H1 (cell line): ENCODE measurements at regions not wholly inside any gene's neighbourhood (a gene's known extent, or its start where the extent isn't known, plus 50 kb on each side); places are given as distances from the start of the nearest gene placed in this dataset.

Experiments used
- CTCF ChIA-PET: fragments of 300-600 bp; sonication (Branson Sonifier 250); formaldehyde crosslinking; loops from one replicate; lab custom pipeline; 2021; ENCODE audit not compliant: partially characterized antibody; lab: Charles Lee
- POLR2A ChIA-PET: fragments of 300-600 bp; sonication (Branson Sonifier 250); formaldehyde crosslinking; loops from one replicate; lab custom pipeline; 2021; ENCODE audit warnings: inconsistent platforms; ENCODE audit not compliant: partially characterized antibody; lab: Charles Lee
- DNase-seq, 2 experiments: peaks; one replicate each; pipeline versions ENCODE4 v3.0.0 to v3.0.0-alpha.2; 2010 to 2022; ENCODE audit warnings: low spot score in 2 of 2, low read depth in 1 of 2, mixed read lengths in 1 of 2
- FAIRE-seq: peaks from 2 replicates; lab custom pipeline; 2011; peaks lifted over from hg19 to GRCh38; lab: Jason Lieb, UNC
- H2AFZ ChIP-seq: 2 replicates; pipeline ENCODE4 v1.8.1; 2012; ENCODE audit warnings: low read length, inconsistent platforms
- H2AK5ac ChIP-seq: 2 replicates; pipeline ENCODE4 v1.6.1; 2013; ENCODE audit warnings: low read depth, low read length
- H2BK120ac ChIP-seq: replicated peaks from 2 replicates; pipeline ENCODE3; 2013; ENCODE audit warnings: low read depth, low read length, inconsistent platforms
- H2BK12ac ChIP-seq: 2 replicates; pipeline ENCODE4 v1.6.1; 2013; ENCODE audit warnings: low read depth, low read length
- H2BK15ac ChIP-seq: 2 replicates; pipeline ENCODE4 v1.6.1; 2013; ENCODE audit warnings: low read length
- H2BK20ac ChIP-seq: 2 replicates; pipeline ENCODE4 v1.6.1; 2013; ENCODE audit warnings: low read length
- H2BK5ac ChIP-seq: 2 replicates; pipeline ENCODE4 v1.6.1; 2013; ENCODE audit warnings: low read depth, low read length
- H3K14ac ChIP-seq: 2 replicates; pipeline ENCODE4 v1.6.1; 2013; ENCODE audit warnings: inconsistent platforms; ENCODE audit not compliant: insufficient read length
- H3K18ac ChIP-seq: 2 replicates; pipeline ENCODE4 v1.6.1; 2013; ENCODE audit warnings: low read length; ENCODE audit errors: extremely low read depth
- H3K23ac ChIP-seq: 2 replicates; pipeline ENCODE4 v1.6.1; 2013; ENCODE audit warnings: inconsistent platforms; ENCODE audit not compliant: insufficient read length
- H3K23me2 ChIP-seq: 2 replicates; pipeline ENCODE4 v1.6.1; 2013; ENCODE audit warnings: low read depth, low read length
- H3K27ac ChIP-seq: 2 replicates; pipeline ENCODE4 v1.6.1; 2011; ENCODE audit warnings: low read depth, low read length, inconsistent platforms
- H3K27me3 ChIP-seq, 4 experiments: replicated peaks in 1 of 4; 1 replicate in 1 of 4; 2 replicates in 3 of 4; pipeline versions ENCODE4 v1.6.1 to v1.8.1; 2011 to 2013; ENCODE audit warnings: low read length in 3 of 4, mild to moderate bottlenecking in 3 of 4, inconsistent platforms in 2 of 4, mixed read lengths in 2 of 4, moderate library complexity in 1 of 4; ENCODE audit not compliant: control insufficient read depth in 3 of 4, insufficient read depth in 3 of 4; ENCODE audit errors: extremely low read depth in 1 of 4
- H3K36me3 ChIP-seq, 4 experiments: 2 replicates each; pipeline versions ENCODE4 v1.6.1 to v1.8.1; 2011 to 2013; ENCODE audit warnings: mild to moderate bottlenecking in 4 of 4, low read length in 3 of 4, moderate library complexity in 2 of 4, control low read depth in 1 of 4, inconsistent platforms in 1 of 4; ENCODE audit not compliant: insufficient read depth in 4 of 4, control insufficient read depth in 2 of 4
- H3K4ac ChIP-seq: replicated peaks from 2 replicates; pipeline ENCODE3; 2013; ENCODE audit warnings: low read length, low read depth, mixed read lengths, inconsistent platforms; ENCODE audit not compliant: insufficient read length
- H3K4me1 ChIP-seq, 4 experiments: replicated peaks in 1 of 4; 1 replicate in 1 of 4; 2 replicates in 3 of 4; pipeline versions ENCODE4 v1.6.1 to v1.8.1; 2011 to 2013; ENCODE audit warnings: low read length in 3 of 4, inconsistent platforms in 2 of 4, mixed read lengths in 1 of 4; ENCODE audit not compliant: insufficient read depth in 4 of 4, control insufficient read depth in 3 of 4
- H3K4me2 ChIP-seq, 2 experiments: 2 replicates each; pipeline versions ENCODE4 v1.6.1 to v1.8.1; 2011 to 2013; ENCODE audit warnings: low read depth in 2 of 2, low read length in 2 of 2, control low read depth in 1 of 2, inconsistent platforms in 1 of 2, mild to moderate bottlenecking in 1 of 2; ENCODE audit not compliant: insufficient read depth in 1 of 2
- H3K4me3 ChIP-seq, 4 experiments: fragments of 200-600, 300-600 bp in 1 of 4; sonication (generic), shearing (Covaris generic), sonication (Bioruptor Twin) in 1 of 4; 2 replicates each; pipeline versions ENCODE4 v1.5.1 to v1.8.1; 2011 to 2016; ENCODE audit warnings: low read length in 4 of 4, low read depth in 3 of 4, control low read depth in 2 of 4, inconsistent platforms in 2 of 4, mild to moderate bottlenecking in 2 of 4, mixed read lengths in 1 of 4, moderate library complexity in 1 of 4; ENCODE audit not compliant: insufficient read depth in 2 of 4; ENCODE audit errors: extremely low read depth in 1 of 4
- H3K56ac ChIP-seq: replicated peaks from 2 replicates; pipeline ENCODE3; 2013; ENCODE audit warnings: low read depth, mild to moderate bottlenecking, mixed read lengths, low read length, inconsistent platforms; ENCODE audit not compliant: insufficient read length
- H3K79me1 ChIP-seq: 2 replicates; pipeline ENCODE4 v1.6.1; 2013; ENCODE audit warnings: low read depth, low read length, control low read depth
- H3K79me2 ChIP-seq, 2 experiments: 2 replicates each; pipeline versions ENCODE4 v1.6.1 to v1.8.1; 2012 to 2013; ENCODE audit warnings: low read length in 2 of 2, mild to moderate bottlenecking in 2 of 2, inconsistent platforms in 1 of 2; ENCODE audit not compliant: insufficient read depth in 2 of 2, control insufficient read depth in 1 of 2
- H3K9ac ChIP-seq, 4 experiments: replicated peaks in 1 of 4; 1 replicate in 1 of 4; 2 replicates in 3 of 4; pipeline versions ENCODE4 v1.6.1 to v1.8.1; 2011 to 2013; ENCODE audit warnings: low read depth in 3 of 4, low read length in 3 of 4, control low read depth in 2 of 4, mild to moderate bottlenecking in 2 of 4, moderate library complexity in 2 of 4, inconsistent platforms in 1 of 4; ENCODE audit errors: extremely low read depth in 1 of 4
- H3K9me3 ChIP-seq, 2 experiments: 2 replicates each; pipeline versions ENCODE4 v1.6.1 to v1.8.1; 2012 to 2013; ENCODE audit warnings: mild to moderate bottlenecking in 2 of 2, moderate library complexity in 2 of 2, control low read depth in 1 of 2, inconsistent platforms in 1 of 2, low read depth in 1 of 2, low read length in 1 of 2, mixed read lengths in 1 of 2; ENCODE audit not compliant: insufficient read depth in 2 of 2
- H4K20me1 ChIP-seq, 2 experiments: replicated peaks in 1 of 2; 2 replicates each; pipeline versions ENCODE3 to v1.8.1; 2011 to 2013; ENCODE audit warnings: inconsistent platforms in 2 of 2, low read length in 2 of 2, mild to moderate bottlenecking in 1 of 2; ENCODE audit not compliant: insufficient read depth in 2 of 2, control insufficient read depth in 1 of 2
- H4K5ac ChIP-seq: 2 replicates; pipeline ENCODE4 v1.6.1; 2013; ENCODE audit warnings: low read length, low read depth, mixed read lengths, inconsistent platforms; ENCODE audit not compliant: insufficient read length
- H4K8ac ChIP-seq: 2 replicates; pipeline ENCODE4 v1.8.0; 2013; ENCODE audit warnings: mild to moderate bottlenecking, moderate library complexity, low read length, inconsistent platforms; ENCODE audit not compliant: insufficient read depth; ENCODE audit errors: extremely low read depth
- H4K91ac ChIP-seq: replicated peaks from 2 replicates; pipeline ENCODE3; 2013; ENCODE audit warnings: low read length, mixed read lengths, inconsistent platforms; ENCODE audit not compliant: insufficient read length
- BRCA1 ChIP-seq: IDR thresholded peaks from 2 replicates; pipeline ENCODE4 v1.6.1; 2012; ENCODE audit warnings: low read depth, low read length, improper control_type of control experiment
- CHD1 ChIP-seq: IDR thresholded peaks from 2 replicates; pipeline ENCODE4 v1.6.1; 2012; ENCODE audit warnings: low read depth, low read length, improper control_type of control experiment
- KDM1A ChIP-seq: fragments of 200-600, 300-600 bp; sonication (generic); IDR thresholded peaks from 2 replicates; pipeline ENCODE4 v1.7.1; 2016; ENCODE audit warnings: mild to moderate bottlenecking, low read length, borderline replicate concordance
- POU5F1 ChIP-seq: IDR thresholded peaks from 2 replicates; pipeline ENCODE4 v1.6.1; 2011; ENCODE audit warnings: low read depth, mild to moderate bottlenecking, low read length, moderate library complexity
- RFX5 ChIP-seq: IDR thresholded peaks from 2 replicates; pipeline ENCODE4 v1.6.1; 2011; ENCODE audit warnings: low read depth, low read length, improper control_type of control experiment, borderline replicate concordance
- RNF2 ChIP-seq: fragments of 200-900, 300-1000 bp; sonication (generic); IDR thresholded peaks from 2 replicates; pipeline ENCODE4 v1.7.1; 2016; ENCODE audit warnings: borderline replicate concordance, low read depth, mild to moderate bottlenecking, antibody characterized with exemption, low read length; ENCODE audit not compliant: poor library complexity, severe bottlenecking; ENCODE audit errors: missing control alignments
- SP2 ChIP-seq: IDR thresholded peaks from 2 replicates; pipeline ENCODE4 v1.6.1; 2012; ENCODE audit warnings: mild to moderate bottlenecking, low read length, inconsistent platforms
- WGBS, 2 experiments: shearing (Covaris generic) in 1 of 2; methylation state at CpG; one replicate each; pipeline versions ENCODE4 v1.1.6 to v1.1.7; 2013 to 2015; ENCODE audit warnings: low lambda C conversion rate in 2 of 2, mixed read lengths in 2 of 2, inconsistent platforms in 1 of 2, low coverage in 1 of 2, missing lambda C conversion rate in 1 of 2; ENCODE audit not compliant: insufficient replicate concordance in 2 of 2, insufficient coverage in 1 of 2, insufficient read length in 1 of 2; ENCODE audit errors: extremely low coverage in 1 of 2, missing lambda C conversion rate in 1 of 2; 5-methylcytosine and 5-hydroxymethylcytosine counted together

- DNase-seq = no peak
- no peak for FAIRE-seq
- H3K4me2 ChIP-seq = no peak overlapping the region
- no peaks in the 10 kb centered on the region for H3K9me3 ChIP-seq
- no peaks in the 10 kb centered on the region for H3K36me3 ChIP-seq
- no peak overlapping the region for H3K18ac ChIP-seq
- no peak overlapping the region for H2AFZ ChIP-seq
- H3K79me2 ChIP-seq = no peaks in the 10 kb centered on the region
- no peaks in the 10 kb centered on the region for H3K4me1 ChIP-seq
- no peak overlapping the region for H3K23ac ChIP-seq
- H2BK15ac ChIP-seq = no peak overlapping the region
- no peak overlapping the region for H2BK120ac ChIP-seq
- no peak overlapping the region for H2BK12ac ChIP-seq
- ChIA-PET CTCF (no interaction called here), POLR2A (no interaction called here)
- H2AK5ac ChIP-seq = no peak overlapping the region
- no peak overlapping the region for H4K8ac ChIP-seq
- WGBS, 2 experiments = 88% methylated on average over 4 of the region's 4 CpGs; no CpG with 5 or more reads in 1 of the 2 experiments
- H2BK20ac ChIP-seq = no peak overlapping the region
- H4K5ac ChIP-seq = no peak overlapping the region
- no peaks in the 10 kb centered on the region for H3K23me2 ChIP-seq
- no peak overlapping the region for H4K91ac ChIP-seq
- H3K9ac ChIP-seq = no peak overlapping the region
- H3K4me3 ChIP-seq = no peak overlapping the region
- H2BK5ac ChIP-seq = no peak overlapping the region
- H3K27ac ChIP-seq = no peak overlapping the region
- TF ChIP-seq POU5F1 (no peak), CHD1 (no peak), BRCA1 (no peak), SP2 (no peak), RFX5 (no peak), RNF2 (no peak), KDM1A (no peak)
- H3K4ac ChIP-seq = no peak overlapping the region
- H3K79me1 ChIP-seq = no peaks in the 10 kb centered on the region
- H3K14ac ChIP-seq = no peak overlapping the region
- H3K56ac ChIP-seq = no peak overlapping the region
- no peaks in the 10 kb centered on the region for H4K20me1 ChIP-seq
- no peaks in the 10 kb centered on the region for H3K27me3 ChIP-seq
Measured at GRCh38 chr21:15999741-16000140, 270.0 kb downstream of the USP25 start.
